GM23248 (cell line): ENCODE measurements at regions not wholly inside any gene's neighbourhood (a gene's known extent, or its start where the extent isn't known, plus 50 kb on each side); places are given as distances from the start of the nearest gene placed in this dataset.

Experiments used
- EZH2 ChIP-seq: fragments of 200-600 bp; sonication (generic); IDR thresholded peaks from 2 replicates; pipeline ENCODE4 v1.6.1; 2018; ENCODE audit warnings: antibody characterized with exemption, mild to moderate bottlenecking; ENCODE audit not compliant: insufficient read depth, poor library complexity, severe bottlenecking
- EZH2phosphoT487 ChIP-seq: fragments of 200-600 bp; sonication (generic); IDR thresholded peaks from 2 replicates; pipeline ENCODE4 v1.6.1; 2018; ENCODE audit warnings: antibody characterized with exemption, moderate library complexity, mild to moderate bottlenecking, low read depth; ENCODE audit not compliant: insufficient read depth

GRCh38 chrX:102029026-102029425, 96.5 kb upstream of the TCEAL2 start:
- no peak for TF ChIP-seq EZH2
- no peak for TF ChIP-seq EZH2phosphoT487
